Esophagus muscularis mucosa (tissue), 4 donors: ENCODE measurements at regions not wholly inside any gene's neighbourhood (a gene's known extent, or its start where the extent isn't known, plus 50 kb on each side); places are given as distances from the start of the nearest gene placed in this dataset.

ENCODE experiments used
- DNase-seq: peaks from one replicate; pipeline ENCODE4 v3.0.0-alpha.2; 2017; ENCODE audit errors: extremely low spot score
- H3K27ac ChIP-seq, 4 donors: fragments of 200-600 bp; sonication (generic); replicated peaks in 1 of 4; 1 replicate in 3 of 4; 2 replicates in 1 of 4; pipeline ENCODE4 v1.5.1; 2016 to 2019; ENCODE audit warnings: mild to moderate bottlenecking in 1 of 4
- H3K27me3 ChIP-seq, 4 donors: fragments of 200-600 bp; sonication (generic); one replicate each; pipeline versions ENCODE4 v1.5.1 to v1.6.0; 2016 to 2019
- H3K36me3 ChIP-seq, 4 donors: fragments of 200-600 bp; sonication (generic); one replicate each; pipeline ENCODE4 v1.5.1; 2016 to 2019
- H3K4me1 ChIP-seq, 4 donors: fragments of 200-600 bp; sonication (generic); one replicate each; pipeline ENCODE4 v1.5.1; 2016 to 2019
- H3K4me3 ChIP-seq, 4 donors: fragments of 200-600 bp; sonication (generic); 1 replicate in 2 of 4; 2 replicates in 2 of 4; pipeline ENCODE4 v1.5.1; 2016 to 2019; ENCODE audit warnings: mild to moderate bottlenecking in 4 of 4, moderate library complexity in 1 of 4
- H3K9me3 ChIP-seq, 4 donors: fragments of 200-600 bp; sonication (generic); 1 replicate in 3 of 4; 2 replicates in 1 of 4; pipeline ENCODE4 v1.5.1; 2016 to 2019
- EP300 ChIP-seq: sonication (generic); formaldehyde crosslinking; IDR thresholded peaks from one replicate; pipeline ENCODE4 v1.6.1; 2017; ENCODE audit warnings: antibody characterized with exemption
- POLR2A ChIP-seq: fragments of 450-650 bp; IDR thresholded peaks from one replicate; pipeline ENCODE4 v1.6.1; 2017; ENCODE audit warnings: antibody characterized with exemption, moderate library complexity, mild to moderate bottlenecking, low read depth
- POLR2AphosphoS5 ChIP-seq, 2 donors: sonication (generic); formaldehyde crosslinking; IDR thresholded peaks; one replicate each; pipeline ENCODE4 v1.6.1; 2017; ENCODE audit warnings: antibody characterized with exemption in 2 of 2
- WGBS: methylation state at CpG from one replicate; pipeline ENCODE4 v1.1.5; 2018; 5-methylcytosine and 5-hydroxymethylcytosine counted together
- intact Hi-C: fragments of 100-400 bp; cut with DNase I; formaldehyde crosslinking; loops from one replicate; pipeline ENCODE4 v1.15.1; 2023
- TF ChIP-seq, protein P1 (sequence below), 3 experiments: fragments of 200-600 bp in 2 of 3; fragments of 450-650 bp in 1 of 3; sonication (generic) in 2 of 3; IDR thresholded peaks; one replicate each; pipeline ENCODE4 v1.5.1; 2017 to 2019; ENCODE audit warnings: antibody characterized with exemption in 3 of 3, mild to moderate bottlenecking in 2 of 3, moderate library complexity in 1 of 3

DNA sequence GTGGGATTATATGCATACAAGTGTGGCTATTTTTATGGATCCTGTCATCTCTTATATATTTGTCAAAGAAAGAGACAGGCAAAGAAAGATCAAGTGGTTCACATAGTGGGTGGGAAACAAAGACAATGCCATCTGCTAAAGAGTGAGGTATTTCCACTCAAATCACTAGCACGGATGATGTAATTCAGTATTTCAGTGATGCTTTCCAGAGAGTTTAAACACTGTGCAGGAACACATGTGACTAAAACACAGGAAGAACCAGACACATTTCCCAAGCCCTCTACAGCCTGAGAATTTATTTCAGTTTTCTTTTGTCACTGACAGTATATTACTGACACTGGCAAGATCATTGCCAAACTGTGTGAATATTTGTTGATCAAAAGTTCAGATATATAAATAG is 885.7 kb upstream of the CELF2 start:
- intact Hi-C loops: no loop called here
- 36% methylated on average over 1 of the region's 1 CpG for WGBS
- no peaks in the 10 kb centered on the region for H3K9me3 ChIP-seq
- H3K4me3 ChIP-seq: no peak overlapping the region
- no peak overlapping the region for H3K27ac ChIP-seq
- DNase-seq: no peak
- TF ChIP-seq EP300 (no peak), POLR2AphosphoS5 (IDR thresholded peaks at IDR 0.05) (no peak), POLR2A (no peak)
- TF ChIP-seq, protein P1, sequence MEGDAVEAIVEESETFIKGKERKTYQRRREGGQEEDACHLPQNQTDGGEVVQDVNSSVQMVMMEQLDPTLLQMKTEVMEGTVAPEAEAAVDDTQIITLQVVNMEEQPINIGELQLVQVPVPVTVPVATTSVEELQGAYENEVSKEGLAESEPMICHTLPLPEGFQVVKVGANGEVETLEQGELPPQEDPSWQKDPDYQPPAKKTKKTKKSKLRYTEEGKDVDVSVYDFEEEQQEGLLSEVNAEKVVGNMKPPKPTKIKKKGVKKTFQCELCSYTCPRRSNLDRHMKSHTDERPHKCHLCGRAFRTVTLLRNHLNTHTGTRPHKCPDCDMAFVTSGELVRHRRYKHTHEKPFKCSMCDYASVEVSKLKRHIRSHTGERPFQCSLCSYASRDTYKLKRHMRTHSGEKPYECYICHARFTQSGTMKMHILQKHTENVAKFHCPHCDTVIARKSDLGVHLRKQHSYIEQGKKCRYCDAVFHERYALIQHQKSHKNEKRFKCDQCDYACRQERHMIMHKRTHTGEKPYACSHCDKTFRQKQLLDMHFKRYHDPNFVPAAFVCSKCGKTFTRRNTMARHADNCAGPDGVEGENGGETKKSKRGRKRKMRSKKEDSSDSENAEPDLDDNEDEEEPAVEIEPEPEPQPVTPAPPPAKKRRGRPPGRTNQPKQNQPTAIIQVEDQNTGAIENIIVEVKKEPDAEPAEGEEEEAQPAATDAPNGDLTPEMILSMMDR (IDR thresholded peaks at IDR 0.05): no peak
- no peaks in the 10 kb centered on the region for H3K36me3 ChIP-seq
- H3K27me3 ChIP-seq: no peaks in the 10 kb centered on the region
- H3K4me1 ChIP-seq: no peaks in the 10 kb centered on the region

DNA sequence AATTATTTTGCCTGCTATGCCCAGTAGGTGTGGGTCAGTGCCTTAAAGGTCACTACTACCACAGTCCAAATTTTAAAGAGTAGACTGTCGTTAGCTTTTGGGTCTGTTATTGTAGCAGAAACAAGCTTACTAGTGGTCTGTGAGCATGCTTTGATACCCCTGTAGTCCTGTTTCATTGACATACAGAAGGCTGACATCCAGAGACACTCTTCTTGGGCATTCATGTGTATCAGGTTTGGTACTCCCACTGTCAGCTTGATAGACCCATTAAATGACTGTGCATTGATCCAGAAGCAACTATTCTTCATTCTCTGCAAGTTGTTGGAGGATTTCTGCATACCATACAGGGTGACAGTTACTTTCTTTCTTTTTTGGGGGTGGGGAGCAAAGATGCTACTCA is 884.4 kb upstream of the CELF2 start:
- no peak for TF ChIP-seq POLR2AphosphoS5 (IDR thresholded peaks at IDR 0.05)
- TF ChIP-seq EP300: no peak
- TF ChIP-seq, protein P1 (IDR thresholded peaks at IDR 0.05): no peak
- TF ChIP-seq POLR2A: no peak
- Histone ChIP-seq H3K9me3 (no peaks in the 10 kb centered on the region), H3K27ac (no peak overlapping the region), H3K27me3 (no peaks in the 10 kb centered on the region), H3K4me3 (no peak overlapping the region), H3K4me1 (no peaks in the 10 kb centered on the region), H3K36me3 (no peaks in the 10 kb centered on the region)
- no peak for DNase-seq
- WGBS: 90% methylated on average over 1 of the region's 1 CpG
- intact Hi-C loops: no loop called here

DNA sequence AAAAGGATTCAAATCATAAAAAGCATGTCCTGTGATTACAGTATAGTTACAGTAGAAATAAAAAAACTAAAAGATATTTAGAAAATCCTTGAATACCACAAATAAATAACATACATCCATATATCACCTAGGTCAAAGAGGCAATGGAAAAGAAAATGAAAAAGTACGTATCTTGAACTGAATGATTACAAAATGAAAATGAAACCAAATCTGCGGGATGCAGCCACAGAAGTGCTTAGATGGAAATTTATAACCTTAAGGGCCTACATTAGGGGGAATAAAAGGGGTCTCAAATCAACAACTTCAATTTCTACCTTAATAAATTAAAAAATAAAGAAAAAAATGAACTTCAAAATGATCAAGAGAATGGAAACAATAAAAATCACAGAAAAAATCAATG is 879.0 kb upstream of the CELF2 start:
- TF ChIP-seq, protein P1 (IDR thresholded peaks at IDR 0.05): no peak
- no peak for TF ChIP-seq EP300
- TF ChIP-seq POLR2AphosphoS5 (IDR thresholded peaks at IDR 0.05): no peak
- no peak for TF ChIP-seq POLR2A

DNA sequence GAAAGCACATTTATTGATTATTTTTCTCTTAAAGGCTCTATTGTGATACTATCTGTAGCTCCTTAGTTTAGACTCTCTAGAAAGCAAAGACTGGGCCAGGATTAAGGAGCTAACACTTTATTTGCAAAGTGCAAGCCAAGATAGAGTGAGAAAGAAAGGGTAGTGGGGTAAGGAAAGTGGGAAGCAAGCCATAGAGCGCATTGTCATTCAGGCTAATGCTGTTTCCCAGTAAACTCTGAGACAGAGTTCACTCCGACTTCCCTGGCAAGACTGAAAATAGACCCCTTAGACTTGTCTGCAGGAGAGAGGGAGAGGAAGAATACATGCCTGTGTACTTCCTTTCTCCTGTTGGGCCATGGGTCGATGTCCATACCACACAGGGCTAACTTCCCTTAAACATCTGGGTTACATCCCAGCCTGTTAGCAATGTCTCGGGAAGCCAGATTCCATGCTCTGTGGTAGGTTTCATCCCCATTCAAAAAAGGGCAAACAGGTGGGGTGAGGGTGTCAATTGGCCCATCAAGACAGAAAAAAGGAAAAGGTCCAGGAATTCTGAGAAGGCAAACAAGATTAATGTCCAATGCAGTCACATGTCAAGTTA is 875.8 kb upstream of the CELF2 start:
- H3K27ac ChIP-seq: no peak overlapping the region
- no peaks in the 10 kb centered on the region for H3K27me3 ChIP-seq
- H3K36me3 ChIP-seq: no peaks in the 10 kb centered on the region
- H3K4me3 ChIP-seq: no peak overlapping the region
- no peaks in the 10 kb centered on the region for H3K9me3 ChIP-seq
- TF ChIP-seq EP300 (no peak), POLR2A (no peak), POLR2AphosphoS5 (IDR thresholded peaks at IDR 0.05) (no peak)
- TF ChIP-seq, protein P1 (IDR thresholded peaks at IDR 0.05): no peak
- 88% methylated on average over 4 of the region's 4 CpGs for WGBS
- intact Hi-C loops: no loop called here
- H3K4me1 ChIP-seq: no peaks in the 10 kb centered on the region
- DNase-seq: no peak

More for the DNA sequence above, 879.0 kb upstream of the CELF2 start:
- no peaks in the 10 kb centered on the region for H3K36me3 ChIP-seq
- no peaks in the 10 kb centered on the region for H3K4me1 ChIP-seq
- no peak overlapping the region for H3K27ac ChIP-seq
- H3K27me3 ChIP-seq: no peaks in the 10 kb centered on the region
- intact Hi-C loops: no loop called here
- peak overlapping the region; percentile 2 to 28 (median 14) for H3K4me3 ChIP-seq
- no peak for DNase-seq
- no peaks in the 10 kb centered on the region for H3K9me3 ChIP-seq
- 58% methylated on average over 2 of the region's 2 CpGs for WGBS

DNA sequence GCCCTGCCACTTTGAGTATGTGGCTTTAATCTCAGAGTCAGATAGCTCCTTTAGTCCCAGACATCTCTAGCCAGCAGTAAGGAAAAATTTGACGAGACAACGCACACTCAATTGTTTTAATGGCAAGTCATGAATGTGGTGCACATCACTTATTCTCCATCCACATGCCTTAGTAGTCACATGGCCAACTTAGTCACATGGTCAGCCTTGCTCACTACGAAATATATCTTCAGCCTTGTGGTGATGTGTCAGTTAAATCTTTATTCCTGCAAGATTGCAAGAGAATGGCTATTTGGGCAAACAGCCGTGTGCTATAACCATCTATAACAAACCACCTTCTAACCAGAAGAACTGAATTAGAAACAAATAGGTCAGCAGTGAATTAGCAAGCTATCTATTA is 871.1 kb upstream of the CELF2 start:
- no peaks in the 10 kb centered on the region for H3K9me3 ChIP-seq
- intact Hi-C loops: no loop called here
- no peaks in the 10 kb centered on the region for H3K4me1 ChIP-seq
- no peak for DNase-seq
- 92% methylated on average over 4 of the region's 4 CpGs for WGBS
- H3K27me3 ChIP-seq: no peaks in the 10 kb centered on the region
- no peak for TF ChIP-seq POLR2A
- TF ChIP-seq, protein P1 (IDR thresholded peaks at IDR 0.05): no peak
- no peak for TF ChIP-seq EP300
- no peak for TF ChIP-seq POLR2AphosphoS5 (IDR thresholded peaks at IDR 0.05)
- H3K27ac ChIP-seq: no peak overlapping the region
- no peaks in the 10 kb centered on the region for H3K36me3 ChIP-seq
- no peak overlapping the region for H3K4me3 ChIP-seq
